ENCODE measurements at regions not wholly inside any gene's neighbourhood (a gene's known extent, or its start where the extent isn't known, plus 50 kb on each side); places are given as distances from the start of the nearest gene placed in this dataset.
"Not testable (repeated sequence)": the region's sequence is repeated elsewhere in the genome, so short reads cannot be mapped to it uniquely, and the experiment has no call there.

GRCh38 chr7:35975851-35976454 is 175.1 kb downstream of the SEPTIN7 start:
- no peak for DNase-seq
- Mint-ChIP-seq H3K9me3 (no peaks in the 10 kb centered on the region), H3K27ac (no peak overlapping the region), H3K27me3 (peaks cover 22% of the 10 kb centered on the region), H3K4me1 (ENCODE audit: low read depth) (peaks cover 3% of the 10 kb centered on the region), H3K36me3 (ENCODE audit: low read depth) (no peaks in the 10 kb centered on the region), H3K4me3 (no peak overlapping the region)

GRCh38 chr7:35978816-35979640 is 174.0 kb upstream of the EEPD1 start:
- not testable (repeated sequence) for H3K9me3 Mint-ChIP-seq; H3K4me3 Mint-ChIP-seq; H3K27me3 Mint-ChIP-seq; H3K36me3 Mint-ChIP-seq (ENCODE audit: low read depth); H3K27ac Mint-ChIP-seq; DNase-seq; H3K4me1 Mint-ChIP-seq (ENCODE audit: low read depth)

- H3K36me3 Mint-ChIP-seq (ENCODE audit: low read depth), result no peaks in the 10 kb centered on the region
- DNase-seq, result no peak
- H3K9me3 Mint-ChIP-seq, result no peaks in the 10 kb centered on the region
- no peaks in the 10 kb centered on the region for H3K4me1 Mint-ChIP-seq (ENCODE audit: low read depth)
- no peak overlapping the region for H3K27ac Mint-ChIP-seq
- no peaks in the 10 kb centered on the region for H3K27me3 Mint-ChIP-seq
- no peak overlapping the region for H3K4me3 Mint-ChIP-seq
Measured at GRCh38 chr7:35982600-35982999, 170.5 kb upstream of the EEPD1 start.

GRCh38 chr7:35983626-35984025 is 169.4 kb upstream of the EEPD1 start:
- Mint-ChIP-seq H3K4me1 (ENCODE audit: low read depth) (no peaks in the 10 kb centered on the region), H3K9me3 (no peaks in the 10 kb centered on the region), H3K27ac (no peak overlapping the region), H3K36me3 (ENCODE audit: low read depth) (no peaks in the 10 kb centered on the region), H3K4me3 (no peak overlapping the region), H3K27me3 (no peaks in the 10 kb centered on the region)
- no peak for DNase-seq

GRCh38 chr7:35985126-35985754 is 167.8 kb upstream of the EEPD1 start:
- Mint-ChIP-seq H3K36me3 (ENCODE audit: low read depth) (no peaks in the 10 kb centered on the region), H3K4me3 (no peak overlapping the region), H3K4me1 (ENCODE audit: low read depth) (no peaks in the 10 kb centered on the region), H3K27ac (no peak overlapping the region), H3K27me3 (no peaks in the 10 kb centered on the region), H3K9me3 (no peaks in the 10 kb centered on the region)
- DNase-seq, result peak; percentile 83

- H3K4me3 Mint-ChIP-seq, result no peak overlapping the region
- no peaks in the 10 kb centered on the region for H3K9me3 Mint-ChIP-seq
- H3K4me1 Mint-ChIP-seq (ENCODE audit: low read depth), result peaks cover 14% of the 10 kb centered on the region
- DNase-seq, result no peak
- no peaks in the 10 kb centered on the region for H3K27me3 Mint-ChIP-seq
- H3K36me3 Mint-ChIP-seq (ENCODE audit: low read depth), result no peaks in the 10 kb centered on the region
- no peak overlapping the region for H3K27ac Mint-ChIP-seq
Measured at GRCh38 chr7:35987016-35987415, 166.0 kb upstream of the EEPD1 start.

- H3K4me1 Mint-ChIP-seq (ENCODE audit: low read depth), result peaks cover 14% of the 10 kb centered on the region
- H3K27ac Mint-ChIP-seq, result no peak overlapping the region
- no peaks in the 10 kb centered on the region for H3K27me3 Mint-ChIP-seq
- no peaks in the 10 kb centered on the region for H3K36me3 Mint-ChIP-seq (ENCODE audit: low read depth)
- no peak overlapping the region for H3K4me3 Mint-ChIP-seq
- H3K9me3 Mint-ChIP-seq, result no peaks in the 10 kb centered on the region
- no peak for DNase-seq
Measured at GRCh38 chr7:35988105-35988504, 164.9 kb upstream of the EEPD1 start.

- Mint-ChIP-seq H3K4me1 (ENCODE audit: low read depth) (peaks cover 14% of the 10 kb centered on the region), H3K9me3 (no peaks in the 10 kb centered on the region), H3K27me3 (no peaks in the 10 kb centered on the region), H3K27ac (no peak overlapping the region), H3K36me3 (ENCODE audit: low read depth) (no peaks in the 10 kb centered on the region), H3K4me3 (no peak overlapping the region)
- DNase-seq, result no peak
Measured at GRCh38 chr7:35988818-35989217, 164.2 kb upstream of the EEPD1 start.

- Mint-ChIP-seq H3K4me1 (ENCODE audit: low read depth) (peaks cover 14% of the 10 kb centered on the region), H3K27me3 (no peaks in the 10 kb centered on the region), H3K9me3 (no peaks in the 10 kb centered on the region), H3K36me3 (ENCODE audit: low read depth) (no peaks in the 10 kb centered on the region), H3K4me3 (no peak overlapping the region), H3K27ac (no peak overlapping the region)
- no peak for DNase-seq
Measured at GRCh38 chr7:35991511-35992232, 161.4 kb upstream of the EEPD1 start.

- Mint-ChIP-seq H3K27ac (no peak overlapping the region), H3K9me3 (no peaks in the 10 kb centered on the region), H3K4me1 (ENCODE audit: low read depth) (peaks cover 14% of the 10 kb centered on the region), H3K36me3 (ENCODE audit: low read depth) (no peaks in the 10 kb centered on the region), H3K4me3 (no peak overlapping the region), H3K27me3 (no peaks in the 10 kb centered on the region)
- DNase-seq, result no peak
Measured at GRCh38 chr7:35992436-35992835, 160.6 kb upstream of the EEPD1 start.

- Mint-ChIP-seq H3K4me3 (no peak overlapping the region), H3K9me3 (no peaks in the 10 kb centered on the region), H3K4me1 (ENCODE audit: low read depth) (peaks cover 14% of the 10 kb centered on the region), H3K36me3 (ENCODE audit: low read depth) (no peaks in the 10 kb centered on the region), H3K27ac (no peak overlapping the region), H3K27me3 (no peaks in the 10 kb centered on the region)
- no peak for DNase-seq
Measured at GRCh38 chr7:35993113-35993512, 159.9 kb upstream of the EEPD1 start.

- Mint-ChIP-seq H3K27me3 (no peaks in the 10 kb centered on the region), H3K9me3 (no peaks in the 10 kb centered on the region), H3K4me1 (ENCODE audit: low read depth) (peaks cover 20% of the 10 kb centered on the region), H3K4me3 (no peak overlapping the region), H3K27ac (no peak overlapping the region), H3K36me3 (ENCODE audit: low read depth) (no peaks in the 10 kb centered on the region)
- no peak for DNase-seq
Measured at GRCh38 chr7:35993676-35994606, 159.1 kb upstream of the EEPD1 start.

GRCh38 chr7:35995334-35995733 is 157.7 kb upstream of the EEPD1 start:
- no peaks in the 10 kb centered on the region for H3K27me3 Mint-ChIP-seq
- DNase-seq, result no peak
- H3K36me3 Mint-ChIP-seq (ENCODE audit: low read depth), result no peaks in the 10 kb centered on the region
- no peak overlapping the region for H3K4me3 Mint-ChIP-seq
- peaks cover 20% of the 10 kb centered on the region for H3K4me1 Mint-ChIP-seq (ENCODE audit: low read depth)
- H3K27ac Mint-ChIP-seq, result no peak overlapping the region
- H3K9me3 Mint-ChIP-seq, result no peaks in the 10 kb centered on the region

GRCh38 chr7:35998481-35998880 is 154.6 kb upstream of the EEPD1 start:
- H3K4me1 Mint-ChIP-seq (ENCODE audit: low read depth), result peaks cover 6% of the 10 kb centered on the region
- DNase-seq, result no peak
- H3K36me3 Mint-ChIP-seq (ENCODE audit: low read depth), result no peaks in the 10 kb centered on the region
- H3K27ac Mint-ChIP-seq, result no peak overlapping the region
- no peak overlapping the region for H3K4me3 Mint-ChIP-seq
- H3K9me3 Mint-ChIP-seq, result no peaks in the 10 kb centered on the region
- H3K27me3 Mint-ChIP-seq, result no peaks in the 10 kb centered on the region
